Muscle layer of duodenum (tissue), 2 donors: ENCODE measurements at regions not wholly inside any gene's neighbourhood (a gene's known extent, or its start where the extent isn't known, plus 50 kb on each side); places are given as distances from the start of the nearest gene placed in this dataset.
"Not testable (repeated sequence)": the region's sequence is repeated elsewhere in the genome, so short reads cannot be mapped to it uniquely, and the experiment has no call there.

Experiments
- H3K27ac ChIP-seq: one replicate; pipeline ENCODE4 v1.7.0; 2013; ENCODE audit warnings: mild to moderate bottlenecking, low read length
- H3K27me3 ChIP-seq: one replicate; pipeline ENCODE4 v1.7.0; 2013; ENCODE audit warnings: low read depth, mild to moderate bottlenecking, control low read depth, low read length
- H3K36me3 ChIP-seq, 2 donors: one replicate each; pipeline ENCODE4 v1.7.0; 2013; ENCODE audit warnings: low read length in 2 of 2, control low read depth in 1 of 2, mild to moderate bottlenecking in 1 of 2; ENCODE audit not compliant: insufficient read depth in 2 of 2, control insufficient read depth in 1 of 2
- H3K4me1 ChIP-seq, 2 donors: one replicate each; pipeline ENCODE4 v1.7.0; 2013; ENCODE audit warnings: low read length in 2 of 2, mild to moderate bottlenecking in 2 of 2, control low read depth in 1 of 2, moderate library complexity in 1 of 2; ENCODE audit not compliant: insufficient read depth in 2 of 2, control insufficient read depth in 1 of 2
- H3K4me3 ChIP-seq, 2 donors: one replicate each; pipeline ENCODE4 v1.7.0; 2013; ENCODE audit warnings: low read length in 2 of 2, low read depth in 1 of 2, mild to moderate bottlenecking in 1 of 2
- H3K9me3 ChIP-seq, 2 donors: one replicate each; pipeline ENCODE4 v1.7.0; 2013; ENCODE audit warnings: low read length in 2 of 2, control low read depth in 1 of 2, mild to moderate bottlenecking in 1 of 2; ENCODE audit not compliant: control insufficient read depth in 1 of 2
- donor health status: healthy.

DNA sequence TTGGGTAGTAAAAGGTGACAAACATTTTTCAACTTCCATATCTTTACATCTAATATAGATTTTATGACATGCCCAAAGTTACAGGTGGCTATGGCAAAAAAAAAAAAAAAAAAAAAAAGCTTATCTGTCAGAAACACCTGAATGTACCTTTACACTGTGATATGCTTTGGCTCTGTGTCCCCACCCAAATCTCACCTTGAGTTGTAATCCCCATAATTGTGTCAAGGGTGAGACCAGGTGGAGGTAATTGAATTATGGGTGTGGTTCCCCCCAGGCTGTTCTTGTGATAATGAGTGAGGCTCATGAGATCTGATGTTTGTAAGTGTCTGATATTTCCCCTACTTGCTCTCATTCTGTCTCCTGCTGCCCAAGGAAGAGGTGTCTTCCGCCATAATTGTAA lies 139.6 kb upstream of the LRRC61 start:
- H3K36me3 ChIP-seq, H3K4me1 ChIP-seq, H3K9me3 ChIP-seq, H3K27me3 ChIP-seq, H3K4me3 ChIP-seq, H3K27ac ChIP-seq: not testable (repeated sequence)

DNA sequence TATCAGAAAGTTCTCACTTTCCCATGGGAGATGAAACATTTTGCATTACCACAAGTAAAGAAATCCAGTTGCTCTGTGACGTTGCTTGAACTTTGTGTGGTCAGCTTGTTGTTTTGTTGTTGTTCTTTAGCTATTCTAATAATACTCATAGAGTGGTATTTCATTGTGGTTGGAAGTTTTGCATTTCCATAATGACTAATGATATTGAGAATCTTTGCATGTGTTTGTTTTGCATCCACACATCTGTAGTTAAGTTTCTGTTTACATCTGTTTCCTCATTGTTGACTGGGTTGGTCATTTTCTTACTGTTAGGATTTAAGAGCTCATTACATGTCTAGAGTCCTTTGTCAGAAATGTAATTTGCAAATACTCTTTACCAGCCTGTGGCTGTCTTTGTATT lies 133.2 kb upstream of the LRRC61 start:
- H3K36me3 ChIP-seq, H3K27ac ChIP-seq, H3K4me3 ChIP-seq, H3K27me3 ChIP-seq, H3K4me1 ChIP-seq, H3K9me3 ChIP-seq: not testable (repeated sequence)

DNA sequence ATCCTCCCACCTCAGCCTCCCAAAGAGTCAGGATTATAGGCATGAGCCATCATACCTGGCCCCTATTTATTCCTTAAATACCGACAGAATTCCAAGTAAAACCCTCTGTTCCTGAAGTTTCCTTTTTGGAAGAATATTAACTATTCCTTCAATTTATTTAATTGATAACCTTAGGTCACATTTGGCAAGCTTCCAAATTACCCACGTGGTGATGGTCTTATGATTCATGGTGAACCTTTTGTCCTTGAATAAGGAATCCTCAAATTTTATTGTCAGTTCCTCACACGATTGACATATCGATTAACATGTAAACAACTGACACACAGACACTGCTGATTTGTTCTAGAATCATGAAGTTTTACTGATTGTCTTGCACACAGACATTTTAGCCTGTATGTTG lies 130.6 kb upstream of the LRRC61 start:
- not testable (repeated sequence) for H3K4me1 ChIP-seq, H3K27me3 ChIP-seq

DNA sequence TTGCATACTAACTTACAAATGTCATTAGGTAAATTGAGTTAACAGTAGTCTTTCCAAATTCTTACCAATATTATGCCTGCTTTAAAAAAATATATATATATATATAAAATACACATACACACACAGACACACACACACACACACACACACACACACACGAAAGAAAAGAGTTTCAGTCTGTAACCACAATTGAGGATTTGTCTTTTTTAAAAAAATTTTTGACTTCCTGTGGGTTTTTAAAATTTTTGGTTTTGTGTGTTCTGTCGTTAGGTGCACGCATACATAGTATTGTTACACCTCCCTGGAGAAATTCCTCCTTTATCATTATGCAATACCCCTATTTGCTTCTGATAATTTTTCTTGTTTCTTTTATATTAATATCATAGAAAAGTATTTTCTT lies 129.3 kb upstream of the LRRC61 start:
- not testable (repeated sequence) for H3K27ac ChIP-seq, H3K9me3 ChIP-seq, H3K4me1 ChIP-seq, H3K36me3 ChIP-seq, H3K4me3 ChIP-seq, H3K27me3 ChIP-seq

More for the DNA sequence above, 130.6 kb upstream of the LRRC61 start:
- not testable (repeated sequence) for H3K27ac ChIP-seq, H3K9me3 ChIP-seq, H3K4me3 ChIP-seq, H3K36me3 ChIP-seq
